Panc1 (cell line): ENCODE measurements at regions not wholly inside any gene's neighbourhood (a gene's known extent, or its start where the extent isn't known, plus 50 kb on each side); places are given as distances from the start of the nearest gene placed in this dataset.
A peak's percentile ranks its signal among the peaks of the same experiment; 100 is the strongest.

Source experiments
- ATAC-seq: fragments of 200-7000 bp; cut with Tn5 transposase; 2 replicates; pipeline ENCODE4 v1.9.1; 2020; ENCODE audit warnings: mild to moderate bottlenecking, moderate library complexity
- BruUV-seq: library from RNA; stranded (reverse); fragments of 400-500 nt; replicated peaks from 2 replicates; lab custom pipeline; 2021; lab: Mats Ljungman, UMichigan
- CTCF ChIA-PET: fragments of 300-600 bp; sonication (Branson Sonifier 250); formaldehyde crosslinking; loops from one replicate; lab custom pipeline; 2022; ENCODE audit warnings: antibody characterized with exemption; lab: Charles Lee
- POLR2A ChIA-PET: fragments of 300-600 bp; sonication (Branson Sonifier 250); formaldehyde crosslinking; loops from one replicate; lab custom pipeline; 2022; ENCODE audit warnings: antibody characterized with exemption; lab: Charles Lee
- DNase-seq: peaks from one replicate; pipeline ENCODE4 v3.0.0-alpha.2; 2010; ENCODE audit warnings: low read depth, low spot score
- H3K27ac ChIP-seq: 2 replicates; pipeline ENCODE4 v1.5.1; 2011; ENCODE audit warnings: mild to moderate bottlenecking, low read length, inconsistent platforms
- H3K27me3 ChIP-seq: fragments of 200-500 bp; sonication (Bioruptor generic); 2 replicates; pipeline ENCODE4 v1.6.0; 2014; ENCODE audit warnings: low read length, inconsistent platforms; ENCODE audit not compliant: control insufficient read depth, insufficient read depth
- H3K36me3 ChIP-seq: fragments of 200-500 bp; sonication (Bioruptor generic); 2 replicates; pipeline ENCODE4 v1.5.1; 2014; ENCODE audit warnings: inconsistent platforms, mild to moderate bottlenecking, low read length, moderate library complexity; ENCODE audit not compliant: control insufficient read depth, insufficient read depth
- H3K4me1 ChIP-seq: 2 replicates; pipeline ENCODE4 v1.5.1; 2011; ENCODE audit warnings: inconsistent platforms, mild to moderate bottlenecking, low read length, moderate library complexity; ENCODE audit not compliant: control insufficient read depth, insufficient read depth
- H3K4me3 ChIP-seq, 2 experiments: 2 replicates each; pipeline ENCODE4 v1.5.1; 2011 to 2012; ENCODE audit warnings: low read depth in 2 of 2, low read length in 2 of 2, mild to moderate bottlenecking in 2 of 2, inconsistent platforms in 1 of 2, moderate library complexity in 1 of 2
- H3K9me3 ChIP-seq: fragments of 200-500 bp; sonication (Bioruptor generic); 2 replicates; pipeline ENCODE4 v1.5.1; 2014; ENCODE audit warnings: low read depth, mild to moderate bottlenecking, inconsistent platforms, low read length, moderate library complexity; ENCODE audit not compliant: control insufficient read depth, insufficient read depth
- CTCF ChIP-seq: fragments of 450-650 bp; IDR thresholded peaks from 2 replicates; pipeline ENCODE4 v1.5.1; 2017; ENCODE audit warnings: mild to moderate bottlenecking
- POLR2AphosphoS5 ChIP-seq: IDR thresholded peaks from 2 replicates; pipeline ENCODE4 v1.6.1; 2012; ENCODE audit warnings: mild to moderate bottlenecking, low read depth, low read length, moderate library complexity
- REST ChIP-seq, 2 experiments: IDR thresholded peaks; 2 replicates each; pipeline ENCODE4 v1.6.1; 2011 to 2012; ENCODE audit warnings: low read depth in 2 of 2, control low read depth in 1 of 2, low read length in 1 of 2, mild to moderate bottlenecking in 1 of 2, moderate library complexity in 1 of 2; ENCODE audit not compliant: insufficient read depth in 1 of 2
- SIN3A ChIP-seq: IDR thresholded peaks from 2 replicates; pipeline ENCODE4 v1.6.1; 2012; ENCODE audit warnings: low read depth, mild to moderate bottlenecking, low read length, moderate library complexity, borderline replicate concordance; ENCODE audit not compliant: insufficient read depth
- TCF7L2 ChIP-seq: IDR thresholded peaks from 2 replicates; pipeline ENCODE4 v1.6.1; 2011; ENCODE audit warnings: mild to moderate bottlenecking, low read depth, low read length, inconsistent platforms
- in situ Hi-C: cut with HindIII; loops from 2 replicates; pipeline ENCODE4 v1.10.0; 2016; ENCODE audit warnings: low sequenced_read_pairs, low pct_unique_long_range_greater_than_20kb
- intact Hi-C: fragments of 100-400 bp; cut with micrococcal nuclease; formaldehyde crosslinking; loops from one replicate; pipeline ENCODE4 v1.10.0; 2022; ENCODE audit not compliant: unreplicated experiment

GRCh38 chr6:126111327-126111726 lies 125.0 kb downstream of the TRMT11 start:
- in situ Hi-C loops (no loop called here), intact Hi-C loops (no loop called here)
- POLR2A ChIA-PET = no interaction called here

GRCh38 chr6:126112171-126112632 lies 125.9 kb downstream of the TRMT11 start:
- ChIA-PET CTCF (no interaction called here), POLR2A (no interaction called here)
- DNase-seq (peak; percentile 13), ATAC-seq (no peak)
- Histone ChIP-seq H3K9me3 (no peaks in the 10 kb centered on the region), H3K36me3 (no peaks in the 10 kb centered on the region), H3K4me1 (no peaks in the 10 kb centered on the region), H3K27me3 (no peaks in the 10 kb centered on the region), H3K27ac (no peak overlapping the region), H3K4me3 (no peak overlapping the region)
- TF ChIP-seq CTCF (no peak), TCF7L2 (no peak), SIN3A (no peak), POLR2AphosphoS5 (no peak), REST (IDR thresholded peaks at IDR 0.05; ENCODE audit: insufficient read depth in 1 of 2, low read depth in 2 of 2, low read length in 1 of 2) (no peak)
- intact Hi-C loops = no loop called here
- no TSS peak for BruUV-seq
- in situ Hi-C loops = no loop called here

More at GRCh38 chr6:126111327-126111726, 125.0 kb downstream of the TRMT11 start:
- TF ChIP-seq REST (IDR thresholded peaks at IDR 0.05; ENCODE audit: insufficient read depth in 1 of 2, low read depth in 2 of 2, low read length in 1 of 2) = no peak
- TF ChIP-seq CTCF = no peak
- TF ChIP-seq SIN3A = no peak
- no peak for TF ChIP-seq POLR2AphosphoS5
- TF ChIP-seq TCF7L2 = no peak
- H3K4me3 ChIP-seq = no peak overlapping the region
- BruUV-seq = no TSS peak
- ATAC-seq (no peak), DNase-seq (no peak)
- CTCF ChIA-PET = no interaction called here
- H3K36me3 ChIP-seq = no peaks in the 10 kb centered on the region
- H3K9me3 ChIP-seq = no peaks in the 10 kb centered on the region
- H3K4me1 ChIP-seq = no peaks in the 10 kb centered on the region
- no peak overlapping the region for H3K27ac ChIP-seq
- H3K27me3 ChIP-seq = no peaks in the 10 kb centered on the region
